PC-9 (cell line): ENCODE measurements at regions not wholly inside any gene's neighbourhood (a gene's known extent, or its start where the extent isn't known, plus 50 kb on each side); places are given as distances from the start of the nearest gene placed in this dataset.
"Not testable (repeated sequence)": the region's sequence is repeated elsewhere in the genome, so short reads cannot be mapped to it uniquely, and the experiment has no call there.

Experiments
- BruUV-seq: library from RNA; stranded (reverse); fragments of 400-500 nt; replicated peaks from 2 replicates; lab custom pipeline; 2021; lab: Mats Ljungman, UMichigan
- CTCF ChIA-PET: fragments of 300-600 bp; sonication (Branson Sonifier 250); formaldehyde crosslinking; loops from one replicate; lab custom pipeline; 2022; ENCODE audit warnings: antibody characterized with exemption; lab: Charles Lee
- POLR2A ChIA-PET: fragments of 300-600 bp; sonication (Branson Sonifier 250); formaldehyde crosslinking; loops from one replicate; lab custom pipeline; 2022; ENCODE audit warnings: antibody characterized with exemption; ENCODE audit not compliant: unreplicated experiment; lab: Charles Lee
- DNase-seq, 2 experiments: peaks; one replicate each; pipeline versions ENCODE4 v3.0.0 to v3.0.0-alpha.2; 2015 to 2022; ENCODE audit warnings: mixed read lengths in 1 of 2
- H2AFZ ChIP-seq: fragments of 200-600 bp; sonication (generic); 2 replicates; pipeline ENCODE4 v1.8.1; 2017; ENCODE audit warnings: antibody characterized with exemption
- H3F3A ChIP-seq: fragments of 200-600 bp; sonication (generic); 2 replicates; pipeline ENCODE4 v1.8.1; 2017; ENCODE audit warnings: antibody characterized with exemption, mild to moderate bottlenecking, low read depth; ENCODE audit not compliant: insufficient read depth
- H3K27ac ChIP-seq: fragments of 200-600 bp; sonication (generic); 2 replicates; pipeline ENCODE4 v1.6.1; 2016; ENCODE audit warnings: mixed run types
- H3K27me3 ChIP-seq: fragments of 200-600 bp; sonication (generic); 2 replicates; pipeline ENCODE4 v1.6.1; 2016; ENCODE audit warnings: low read depth, mixed run types; ENCODE audit not compliant: insufficient read depth
- H3K36me3 ChIP-seq: fragments of 200-600 bp; sonication (generic); 2 replicates; pipeline ENCODE4 v1.6.1; 2016; ENCODE audit warnings: low read depth, mixed run types
- H3K4me1 ChIP-seq: fragments of 200-600 bp; sonication (generic); replicated peaks from 2 replicates; pipeline ENCODE4 v1.6.1; 2016; ENCODE audit warnings: mixed run types; ENCODE audit not compliant: insufficient read depth
- H3K4me2 ChIP-seq: fragments of 200-600 bp; sonication (generic); 2 replicates; pipeline ENCODE4 v1.6.1; 2017; ENCODE audit warnings: mixed run types
- H3K4me3 ChIP-seq: fragments of 200-600 bp; sonication (generic); 2 replicates; pipeline ENCODE4 v1.6.1; 2016; ENCODE audit warnings: mixed run types
- H3K79me2 ChIP-seq: fragments of 200-600 bp; sonication (generic); 2 replicates; pipeline ENCODE4 v1.6.1; 2017; ENCODE audit warnings: low read depth, mixed run types
- H3K9me2 ChIP-seq: fragments of 200-600 bp; sonication (generic); 2 replicates; pipeline ENCODE4 v1.8.1; 2017; ENCODE audit warnings: mild to moderate bottlenecking; ENCODE audit not compliant: insufficient read depth
- H3K9me3 ChIP-seq: fragments of 200-600 bp; sonication (generic); 2 replicates; pipeline ENCODE4 v1.8.1; 2016; ENCODE audit warnings: low read depth; ENCODE audit not compliant: insufficient read depth
- H4K20me1 ChIP-seq: fragments of 200-600 bp; sonication (generic); 2 replicates; pipeline ENCODE4 v1.8.1; 2017; ENCODE audit not compliant: insufficient read depth
- EZH2 ChIP-seq: fragments of 200-600 bp; sonication (generic); IDR thresholded peaks from 2 replicates; pipeline ENCODE4 v1.8.0; 2017; ENCODE audit warnings: antibody characterized with exemption, low read depth
- intact Hi-C: fragments of 100-400 bp; cut with micrococcal nuclease; formaldehyde crosslinking; loops from one replicate; pipeline ENCODE4 v1.10.0; 2022; ENCODE audit not compliant: unreplicated experiment
- TF ChIP-seq, protein P1 (sequence below): fragments of 200-600 bp; sonication (generic); conservative IDR thresholded peaks from 2 replicates; pipeline ENCODE4 v1.6.1; 2017; ENCODE audit warnings: mixed run types, antibody characterized with exemption, mild to moderate bottlenecking, moderate library complexity

DNA sequence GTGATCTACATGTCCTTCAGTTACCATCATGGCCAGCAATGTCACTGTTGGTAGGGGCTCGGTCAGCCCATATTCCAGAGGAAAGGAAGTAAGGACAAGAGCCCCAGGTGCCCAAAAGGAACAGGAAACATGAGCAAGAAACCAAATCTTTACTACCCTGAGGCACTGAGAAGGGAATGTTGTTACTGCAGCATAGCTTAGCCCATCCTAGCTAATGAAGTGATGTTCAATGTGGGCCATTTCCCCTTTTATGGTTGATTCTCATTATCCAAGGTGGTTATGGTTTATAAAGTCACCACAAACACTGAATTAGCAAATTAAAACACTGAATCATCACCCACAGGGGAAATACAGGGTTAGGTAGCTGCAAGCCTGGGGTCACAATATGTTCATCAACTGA is 88.4 kb upstream of the C10orf90 start:
- Histone ChIP-seq H3K4me3 (no peak overlapping the region), H3K9me3 (no peaks in the 10 kb centered on the region), H3K36me3 (no peaks in the 10 kb centered on the region), H3F3A (no peaks in the 10 kb centered on the region), H4K20me1 (no peaks in the 10 kb centered on the region), H3K27ac (no peak overlapping the region), H3K9me2 (no peaks in the 10 kb centered on the region), H3K79me2 (no peaks in the 10 kb centered on the region), H3K4me2 (no peak overlapping the region), H3K4me1 (no peaks in the 10 kb centered on the region), H3K27me3 (no peaks in the 10 kb centered on the region), H2AFZ (no peak overlapping the region)
- intact Hi-C loops = no loop called here
- TF ChIP-seq, protein P1, sequence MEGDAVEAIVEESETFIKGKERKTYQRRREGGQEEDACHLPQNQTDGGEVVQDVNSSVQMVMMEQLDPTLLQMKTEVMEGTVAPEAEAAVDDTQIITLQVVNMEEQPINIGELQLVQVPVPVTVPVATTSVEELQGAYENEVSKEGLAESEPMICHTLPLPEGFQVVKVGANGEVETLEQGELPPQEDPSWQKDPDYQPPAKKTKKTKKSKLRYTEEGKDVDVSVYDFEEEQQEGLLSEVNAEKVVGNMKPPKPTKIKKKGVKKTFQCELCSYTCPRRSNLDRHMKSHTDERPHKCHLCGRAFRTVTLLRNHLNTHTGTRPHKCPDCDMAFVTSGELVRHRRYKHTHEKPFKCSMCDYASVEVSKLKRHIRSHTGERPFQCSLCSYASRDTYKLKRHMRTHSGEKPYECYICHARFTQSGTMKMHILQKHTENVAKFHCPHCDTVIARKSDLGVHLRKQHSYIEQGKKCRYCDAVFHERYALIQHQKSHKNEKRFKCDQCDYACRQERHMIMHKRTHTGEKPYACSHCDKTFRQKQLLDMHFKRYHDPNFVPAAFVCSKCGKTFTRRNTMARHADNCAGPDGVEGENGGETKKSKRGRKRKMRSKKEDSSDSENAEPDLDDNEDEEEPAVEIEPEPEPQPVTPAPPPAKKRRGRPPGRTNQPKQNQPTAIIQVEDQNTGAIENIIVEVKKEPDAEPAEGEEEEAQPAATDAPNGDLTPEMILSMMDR = no peak
- no peak for TF ChIP-seq EZH2
- DNase-seq = no peak
- ChIA-PET CTCF (no interaction called here), POLR2A (no interaction called here)
- no TSS peak for BruUV-seq

DNA sequence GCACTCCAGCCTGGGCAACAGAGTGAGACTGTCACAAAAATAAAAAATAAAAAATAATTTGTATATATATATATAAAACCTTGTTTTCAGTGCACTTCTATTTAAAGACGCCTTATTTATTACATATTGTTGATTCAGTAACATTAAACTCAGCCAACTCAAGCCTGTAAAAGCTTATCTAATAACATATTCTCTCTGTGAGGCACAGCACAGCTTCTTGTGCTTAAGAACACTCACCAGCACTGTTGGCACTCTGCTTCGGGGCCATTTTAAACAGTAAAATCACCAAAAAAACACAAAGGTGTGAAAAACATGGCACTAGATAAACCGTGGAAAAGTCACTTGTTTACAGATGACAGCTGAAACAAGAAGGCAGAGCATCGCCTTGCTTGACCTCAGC is 89.0 kb upstream of the C10orf90 start:
- Histone ChIP-seq H3K4me1 (no peaks in the 10 kb centered on the region), H3K9me3 (no peaks in the 10 kb centered on the region), H3K27me3 (no peaks in the 10 kb centered on the region), H2AFZ (no peak overlapping the region), H3F3A (no peaks in the 10 kb centered on the region), H3K4me3 (no peak overlapping the region), H3K4me2 (no peak overlapping the region), H3K27ac (no peak overlapping the region), H3K36me3 (no peaks in the 10 kb centered on the region), H3K79me2 (no peaks in the 10 kb centered on the region), H4K20me1 (no peaks in the 10 kb centered on the region), H3K9me2 (no peaks in the 10 kb centered on the region)
- no TSS peak for BruUV-seq
- DNase-seq = no peak
- TF ChIP-seq, protein P1 = no peak
- no peak for TF ChIP-seq EZH2
- intact Hi-C loops = no loop called here
- ChIA-PET POLR2A (no interaction called here), CTCF (no interaction called here)

DNA sequence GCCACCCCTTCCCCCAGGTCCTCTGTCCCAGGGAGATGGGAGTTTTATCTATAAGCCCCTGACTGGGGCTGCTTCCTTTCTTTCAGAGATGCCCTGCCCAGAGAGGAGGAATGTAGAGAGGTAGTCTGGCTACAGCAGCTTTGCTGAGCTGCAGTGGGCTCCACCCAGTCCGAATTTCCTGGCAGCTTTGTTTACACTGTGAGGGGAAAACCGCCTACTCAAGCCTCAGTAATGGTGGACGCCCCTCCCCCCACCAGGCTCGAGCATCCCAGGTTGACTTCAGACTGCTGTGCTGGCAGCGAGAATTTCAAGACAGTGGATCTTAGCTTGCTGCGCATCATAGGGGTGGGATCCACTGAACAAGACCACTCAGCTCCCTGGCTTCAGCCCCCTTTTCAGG is 96.2 kb upstream of the C10orf90 start:
- POLR2A ChIA-PET = not testable (repeated sequence)

DNA sequence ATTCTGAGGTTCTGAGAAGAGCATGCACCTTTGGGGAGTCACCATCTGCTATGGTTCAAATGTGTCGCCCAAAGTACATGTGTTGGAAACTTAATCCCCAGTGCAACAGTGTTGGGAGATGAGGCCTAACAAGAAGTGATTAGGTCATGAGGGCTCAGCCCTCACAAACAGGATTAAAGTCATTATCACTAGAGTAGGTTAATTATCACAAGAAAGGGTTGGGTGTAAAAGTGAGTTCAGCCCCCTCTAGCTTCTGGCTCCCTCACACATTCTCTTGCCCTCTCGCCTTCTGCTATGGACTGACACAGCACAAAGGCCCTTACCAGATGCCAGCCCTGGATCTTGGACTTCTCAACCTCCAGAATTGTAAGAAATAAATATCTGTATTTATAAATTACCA is 100.3 kb upstream of the C10orf90 start:
- no peaks in the 10 kb centered on the region for H3K79me2 ChIP-seq
- H3K9me2 ChIP-seq = no peaks in the 10 kb centered on the region
- H3K27me3 ChIP-seq = no peaks in the 10 kb centered on the region
- no TSS peak for BruUV-seq
- H3K9me3 ChIP-seq = no peaks in the 10 kb centered on the region
- CTCF ChIA-PET = no interaction called here
- H4K20me1 ChIP-seq = no peaks in the 10 kb centered on the region
- no peaks in the 10 kb centered on the region for H3F3A ChIP-seq
- no peaks in the 10 kb centered on the region for H3K4me1 ChIP-seq
- TF ChIP-seq, protein P1 = no peak
- TF ChIP-seq EZH2 = no peak
- H2AFZ ChIP-seq = no peak overlapping the region
- POLR2A ChIA-PET = no interaction called here
- no peak overlapping the region for H3K27ac ChIP-seq
- no peak overlapping the region for H3K4me3 ChIP-seq
- no peaks in the 10 kb centered on the region for H3K36me3 ChIP-seq
- no peak for DNase-seq
- H3K4me2 ChIP-seq = no peak overlapping the region
- intact Hi-C loops = no loop called here

More for the DNA sequence above, 96.2 kb upstream of the C10orf90 start:
- H3K27me3 ChIP-seq, DNase-seq, H3K79me2 ChIP-seq, H3K36me3 ChIP-seq, BruUV-seq, H3K27ac ChIP-seq, H3K9me3 ChIP-seq, H3F3A ChIP-seq, H2AFZ ChIP-seq, intact Hi-C loops, H4K20me1 ChIP-seq, CTCF ChIA-PET, H3K4me2 ChIP-seq, H3K9me2 ChIP-seq, H3K4me3 ChIP-seq, H3K4me1 ChIP-seq: not testable (repeated sequence)
